Ascending aorta (tissue), 2 donors: ENCODE measurements at regions not wholly inside any gene's neighbourhood (a gene's known extent, or its start where the extent isn't known, plus 50 kb on each side); places are given as distances from the start of the nearest gene placed in this dataset.

Experiments used
- DNase-seq, 2 donors: peaks; one replicate each; pipeline ENCODE4 v3.0.0-alpha.2; 2019; ENCODE audit warnings: low spot score in 2 of 2
- H3K27ac ChIP-seq, 2 donors: fragments of 200-600 bp; sonication (generic); one replicate each; pipeline ENCODE4 v1.5.1; 2016 to 2017; ENCODE audit warnings: mild to moderate bottlenecking in 1 of 2
- H3K27me3 ChIP-seq: fragments of 200-600 bp; sonication (generic); one replicate; pipeline ENCODE4 v1.5.1; 2017
- H3K36me3 ChIP-seq, 2 donors: fragments of 200-600 bp; sonication (generic); one replicate each; pipeline ENCODE4 v1.5.1; 2016
- H3K4me1 ChIP-seq, 2 donors: fragments of 200-600 bp; sonication (generic); one replicate each; pipeline ENCODE4 v1.5.1; 2016 to 2017; ENCODE audit warnings: mild to moderate bottlenecking in 1 of 2
- H3K4me3 ChIP-seq, 2 donors: fragments of 200-600 bp; sonication (generic); one replicate each; pipeline ENCODE4 v1.5.1; 2016 to 2017; ENCODE audit warnings: mild to moderate bottlenecking in 1 of 2
- H3K9me3 ChIP-seq, 2 donors: fragments of 200-600 bp; sonication (generic); one replicate each; pipeline ENCODE4 v1.5.1; 2016
- CTCF ChIP-seq, 3 experiments: fragments of 200-600 bp in 2 of 3; fragments of 450-650 bp in 1 of 3; sonication (generic) in 2 of 3; IDR thresholded peaks; one replicate each; pipeline ENCODE4 v1.5.1; 2016 to 2019; ENCODE audit warnings: antibody characterized with exemption in 3 of 3, mild to moderate bottlenecking in 1 of 3, moderate library complexity in 1 of 3
- intact Hi-C: fragments of 100-400 bp; cut with DNase I; formaldehyde crosslinking; loops from one replicate; pipeline ENCODE4 v1.15.1; 2023

- Histone ChIP-seq H3K4me1 (no peaks in the 10 kb centered on the region), H3K27me3 (no peaks in the 10 kb centered on the region), H3K4me3 (no peak overlapping the region), H3K36me3 (no peaks in the 10 kb centered on the region), H3K27ac (no peak overlapping the region), H3K9me3 (no peaks in the 10 kb centered on the region)
- intact Hi-C loops, result no loop called here
- TF ChIP-seq CTCF (IDR thresholded peaks at IDR 0.05), result no peak
- DNase-seq, result no peak
Observed at GRCh38 chr3:106533788-106534160, 665.0 kb upstream of the CBLB start.

GRCh38 chr3:106534206-106534605, 665.4 kb upstream of the CBLB start:
- H3K9me3 ChIP-seq, result no peaks in the 10 kb centered on the region
- H3K4me3 ChIP-seq, result no peak overlapping the region
- DNase-seq, result no peak
- H3K27me3 ChIP-seq, result no peaks in the 10 kb centered on the region
- intact Hi-C loops, result no loop called here
- no peak overlapping the region for H3K27ac ChIP-seq
- no peaks in the 10 kb centered on the region for H3K4me1 ChIP-seq
- TF ChIP-seq CTCF (IDR thresholded peaks at IDR 0.05), result no peak
- H3K36me3 ChIP-seq, result no peaks in the 10 kb centered on the region

GRCh38 chr3:106540743-106541142, 671.9 kb upstream of the CBLB start:
- no peak for DNase-seq
- H3K36me3 ChIP-seq, result no peaks in the 10 kb centered on the region
- TF ChIP-seq CTCF (IDR thresholded peaks at IDR 0.05), result no peak
- H3K4me1 ChIP-seq, result no peaks in the 10 kb centered on the region
- intact Hi-C loops, result no loop called here
- H3K27me3 ChIP-seq, result no peaks in the 10 kb centered on the region
- no peak overlapping the region for H3K27ac ChIP-seq
- H3K4me3 ChIP-seq, result no peak overlapping the region
- H3K9me3 ChIP-seq, result no peaks in the 10 kb centered on the region

GRCh38 chr3:106542101-106542769, 673.4 kb upstream of the CBLB start:
- no peak for DNase-seq

GRCh38 chr3:106552351-106553043, 683.7 kb upstream of the CBLB start:
- Histone ChIP-seq H3K36me3 (no peaks in the 10 kb centered on the region), H3K27me3 (no peaks in the 10 kb centered on the region), H3K4me1 (no peaks in the 10 kb centered on the region), H3K4me3 (no peak overlapping the region), H3K9me3 (no peaks in the 10 kb centered on the region), H3K27ac (no peak overlapping the region)
- DNase-seq, result no peak
- no peak for TF ChIP-seq CTCF (IDR thresholded peaks at IDR 0.05)
- intact Hi-C loops, result no loop called here

More at GRCh38 chr3:106542101-106542769, 673.4 kb upstream of the CBLB start:
- Histone ChIP-seq H3K4me3 (no peak overlapping the region), H3K27ac (no peak overlapping the region), H3K27me3 (no peaks in the 10 kb centered on the region), H3K36me3 (no peaks in the 10 kb centered on the region), H3K9me3 (no peaks in the 10 kb centered on the region), H3K4me1 (no peaks in the 10 kb centered on the region)
- TF ChIP-seq CTCF (IDR thresholded peaks at IDR 0.05), result no peak
- intact Hi-C loops, result no loop called here
